HEK293 (cell line): ENCODE measurements at regions not wholly inside any gene's neighbourhood (a gene's known extent, or its start where the extent isn't known, plus 50 kb on each side); places are given as distances from the start of the nearest gene placed in this dataset.
A peak's percentile ranks its signal among the peaks of the same experiment; 100 is the strongest.

Experiments used
- CTCF ChIA-PET: fragments of 350-600 bp; formaldehyde crosslinking; extraction: SDS; loops from one replicate; lab custom pipeline; 2021; ENCODE audit warnings: antibody characterized with exemption; lab: Yijun Ruan, JAX
- POLR2A ChIA-PET: fragments of 300-600 bp; formaldehyde crosslinking; extraction: SDS; loops from one replicate; lab custom pipeline; 2020; ENCODE audit warnings: antibody characterized with exemption, inconsistent platforms; lab: Yijun Ruan, JAX
- H3K27ac ChIP-seq: fragments of 200-500 bp; sonication (Bioruptor generic); 2 replicates; pipeline ENCODE4 v1.5.1; 2014; ENCODE audit warnings: low read depth, low read length, control low read depth, inconsistent platforms; ENCODE audit errors: extremely low read depth
- H3K36me3 ChIP-seq, 2 experiments: fragments of 200-500 bp in 1 of 2; sonication (Bioruptor generic) in 1 of 2; 1 replicate in 1 of 2; 2 replicates in 1 of 2; pipeline ENCODE4 v1.5.1; 2014 to 2017; ENCODE audit warnings: inconsistent platforms in 2 of 2, low read length in 2 of 2; ENCODE audit not compliant: control insufficient read depth in 2 of 2, insufficient read depth in 1 of 2
- H3K4me1 ChIP-seq: fragments of 200-500 bp; sonication (Bioruptor generic); 2 replicates; pipeline ENCODE4 v1.5.1; 2014; ENCODE audit warnings: mild to moderate bottlenecking, low read length, inconsistent platforms; ENCODE audit not compliant: control insufficient read depth, insufficient read depth
- H3K4me3 ChIP-seq: 2 replicates; pipeline ENCODE4 v1.5.1; 2011; ENCODE audit warnings: low read depth, mild to moderate bottlenecking, control low read depth, low read length, moderate library complexity
- H3K9me3 ChIP-seq: fragments of 200-500 bp; sonication (Bioruptor generic); 2 replicates; pipeline ENCODE4 v1.5.1; 2014; ENCODE audit warnings: low read depth, low read length, inconsistent platforms; ENCODE audit not compliant: control insufficient read depth, insufficient read depth
- KLF1 ChIP-seq: fragments of 450-650 bp; formaldehyde crosslinking; IDR thresholded peaks from 2 replicates; pipeline ENCODE4 v1.5.1; 2016; ENCODE audit warnings: missing biosample characterization, missing genetic modification characterization
- SCRT1 ChIP-seq: fragments of 450-650 bp; formaldehyde crosslinking; IDR thresholded peaks from 2 replicates; pipeline ENCODE4 v1.5.1; 2016; ENCODE audit warnings: missing biosample characterization, missing genetic modification characterization, borderline replicate concordance
- ZBTB1 ChIP-seq: fragments of 450-650 bp; formaldehyde crosslinking; IDR thresholded peaks from 2 replicates; pipeline ENCODE4 v1.5.1; 2016; ENCODE audit warnings: missing biosample characterization, missing genetic modification characterization
- ZNF354C ChIP-seq: fragments of 450-650 bp; formaldehyde crosslinking; IDR thresholded peaks from 2 replicates; pipeline ENCODE4 v1.5.1; 2016; ENCODE audit warnings: missing biosample characterization, missing genetic modification characterization, low read depth, borderline replicate concordance
- ZNF48 ChIP-seq: fragments of 450-650 bp; formaldehyde crosslinking; IDR thresholded peaks from 2 replicates; pipeline ENCODE4 v1.5.1; 2016; ENCODE audit warnings: missing biosample characterization, missing genetic modification characterization
- ZNF560 ChIP-seq: fragments of 450-650 bp; formaldehyde crosslinking; IDR thresholded peaks from 2 replicates; pipeline ENCODE4 v1.5.1; 2017; ENCODE audit warnings: missing biosample characterization, missing genetic modification characterization, borderline replicate concordance
- ZNF585B ChIP-seq: fragments of 450-650 bp; formaldehyde crosslinking; IDR thresholded peaks from 2 replicates; pipeline ENCODE4 v1.5.1; 2016; ENCODE audit warnings: missing biosample characterization, missing genetic modification characterization
- ZNF670 ChIP-seq: fragments of 450-650 bp; formaldehyde crosslinking; IDR thresholded peaks from 2 replicates; pipeline ENCODE4 v1.5.1; 2016; ENCODE audit warnings: missing biosample characterization, missing genetic modification characterization, low read depth
- ZXDB ChIP-seq: fragments of 450-650 bp; formaldehyde crosslinking; IDR thresholded peaks from 2 replicates; pipeline ENCODE4 v1.5.1; 2016; ENCODE audit warnings: missing biosample characterization, missing genetic modification characterization
- TF ChIP-seq, protein P1 (sequence below): fragments of 450-650 bp; formaldehyde crosslinking; IDR thresholded peaks from 2 replicates; pipeline ENCODE4 v1.5.1; 2017; ENCODE audit warnings: missing biosample characterization, missing genetic modification characterization
- TF ChIP-seq, protein P2 (sequence below): fragments of 450-650 bp; formaldehyde crosslinking; IDR thresholded peaks from 2 replicates; pipeline ENCODE4 v1.5.1; 2017; ENCODE audit warnings: missing biosample characterization, missing genetic modification characterization
- TF ChIP-seq, protein P3 (sequence below): fragments of 450-650 bp; formaldehyde crosslinking; IDR thresholded peaks from 2 replicates; pipeline ENCODE4 v1.5.1; 2016; ENCODE audit warnings: missing biosample characterization, missing genetic modification characterization, borderline replicate concordance
- TF ChIP-seq, protein P4 (sequence below): fragments of 450-650 bp; formaldehyde crosslinking; IDR thresholded peaks from 2 replicates; pipeline ENCODE4 v1.5.1; 2016; ENCODE audit warnings: missing biosample characterization, missing genetic modification characterization
- TF ChIP-seq, protein P5 (sequence below): IDR thresholded peaks from 2 replicates; pipeline ENCODE4 v1.6.1; 2011; ENCODE audit warnings: mild to moderate bottlenecking, low read depth, low read length, borderline replicate concordance
- TF ChIP-seq, protein P6 (sequence below): fragments of 450-650 bp; formaldehyde crosslinking; IDR thresholded peaks from 2 replicates; pipeline ENCODE4 v1.5.1; 2016; ENCODE audit warnings: missing biosample characterization, missing genetic modification characterization

DNA sequence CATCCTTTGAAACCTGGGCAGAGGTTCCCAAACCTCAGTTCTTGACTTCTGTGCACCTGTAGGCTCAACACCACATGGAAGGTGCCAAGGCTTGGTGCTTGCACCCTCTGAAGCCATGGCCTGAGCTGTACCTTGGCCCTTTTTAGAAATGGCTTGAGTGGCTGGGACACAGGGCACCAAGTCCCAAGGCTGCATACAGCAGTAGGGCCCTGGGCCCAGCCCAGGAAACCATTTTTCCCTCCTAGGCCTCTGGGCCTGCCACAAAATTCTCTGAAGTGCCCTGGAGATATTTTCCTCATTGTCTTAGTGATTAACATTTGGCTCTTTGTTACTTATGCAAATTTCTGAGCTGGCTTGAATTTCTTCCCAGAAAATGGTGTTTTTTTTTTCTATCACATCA is 65.6 kb upstream of the ACTRT2 start:
- Histone ChIP-seq H3K36me3 (no peaks in the 10 kb centered on the region), H3K27ac (no peak overlapping the region), H3K4me3 (no peak overlapping the region), H3K4me1 (no peaks in the 10 kb centered on the region), H3K9me3 (no peaks in the 10 kb centered on the region; the same call in 1 of the 2 replicates)
- ChIA-PET CTCF (no interaction called here), POLR2A (no interaction called here)
- TF ChIP-seq ZNF670 (tag by site-specific recombination) (no peak), ZNF585B (tag by site-specific recombination) (peak; percentile 78), ZXDB (tag by site-specific recombination) (no peak), SCRT1 (no peak)
- TF ChIP-seq, protein P1, sequence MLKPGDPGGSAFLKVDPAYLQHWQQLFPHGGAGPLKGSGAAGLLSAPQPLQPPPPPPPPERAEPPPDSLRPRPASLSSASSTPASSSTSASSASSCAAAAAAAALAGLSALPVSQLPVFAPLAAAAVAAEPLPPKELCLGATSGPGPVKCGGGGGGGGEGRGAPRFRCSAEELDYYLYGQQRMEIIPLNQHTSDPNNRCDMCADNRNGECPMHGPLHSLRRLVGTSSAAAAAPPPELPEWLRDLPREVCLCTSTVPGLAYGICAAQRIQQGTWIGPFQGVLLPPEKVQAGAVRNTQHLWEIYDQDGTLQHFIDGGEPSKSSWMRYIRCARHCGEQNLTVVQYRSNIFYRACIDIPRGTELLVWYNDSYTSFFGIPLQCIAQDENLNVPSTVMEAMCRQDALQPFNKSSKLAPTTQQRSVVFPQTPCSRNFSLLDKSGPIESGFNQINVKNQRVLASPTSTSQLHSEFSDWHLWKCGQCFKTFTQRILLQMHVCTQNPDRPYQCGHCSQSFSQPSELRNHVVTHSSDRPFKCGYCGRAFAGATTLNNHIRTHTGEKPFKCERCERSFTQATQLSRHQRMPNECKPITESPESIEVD (tag by site-specific recombination): no peak
- TF ChIP-seq, protein P2, sequence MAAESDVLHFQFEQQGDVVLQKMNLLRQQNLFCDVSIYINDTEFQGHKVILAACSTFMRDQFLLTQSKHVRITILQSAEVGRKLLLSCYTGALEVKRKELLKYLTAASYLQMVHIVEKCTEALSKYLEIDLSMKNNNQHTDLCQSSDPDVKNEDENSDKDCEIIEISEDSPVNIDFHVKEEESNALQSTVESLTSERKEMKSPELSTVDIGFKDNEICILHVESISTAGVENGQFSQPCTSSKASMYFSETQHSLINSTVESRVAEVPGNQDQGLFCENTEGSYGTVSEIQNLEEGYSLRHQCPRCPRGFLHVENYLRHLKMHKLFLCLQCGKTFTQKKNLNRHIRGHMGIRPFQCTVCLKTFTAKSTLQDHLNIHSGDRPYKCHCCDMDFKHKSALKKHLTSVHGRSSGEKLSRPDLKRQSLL (tag by site-specific recombination): no peak
- TF ChIP-seq, protein P3, sequence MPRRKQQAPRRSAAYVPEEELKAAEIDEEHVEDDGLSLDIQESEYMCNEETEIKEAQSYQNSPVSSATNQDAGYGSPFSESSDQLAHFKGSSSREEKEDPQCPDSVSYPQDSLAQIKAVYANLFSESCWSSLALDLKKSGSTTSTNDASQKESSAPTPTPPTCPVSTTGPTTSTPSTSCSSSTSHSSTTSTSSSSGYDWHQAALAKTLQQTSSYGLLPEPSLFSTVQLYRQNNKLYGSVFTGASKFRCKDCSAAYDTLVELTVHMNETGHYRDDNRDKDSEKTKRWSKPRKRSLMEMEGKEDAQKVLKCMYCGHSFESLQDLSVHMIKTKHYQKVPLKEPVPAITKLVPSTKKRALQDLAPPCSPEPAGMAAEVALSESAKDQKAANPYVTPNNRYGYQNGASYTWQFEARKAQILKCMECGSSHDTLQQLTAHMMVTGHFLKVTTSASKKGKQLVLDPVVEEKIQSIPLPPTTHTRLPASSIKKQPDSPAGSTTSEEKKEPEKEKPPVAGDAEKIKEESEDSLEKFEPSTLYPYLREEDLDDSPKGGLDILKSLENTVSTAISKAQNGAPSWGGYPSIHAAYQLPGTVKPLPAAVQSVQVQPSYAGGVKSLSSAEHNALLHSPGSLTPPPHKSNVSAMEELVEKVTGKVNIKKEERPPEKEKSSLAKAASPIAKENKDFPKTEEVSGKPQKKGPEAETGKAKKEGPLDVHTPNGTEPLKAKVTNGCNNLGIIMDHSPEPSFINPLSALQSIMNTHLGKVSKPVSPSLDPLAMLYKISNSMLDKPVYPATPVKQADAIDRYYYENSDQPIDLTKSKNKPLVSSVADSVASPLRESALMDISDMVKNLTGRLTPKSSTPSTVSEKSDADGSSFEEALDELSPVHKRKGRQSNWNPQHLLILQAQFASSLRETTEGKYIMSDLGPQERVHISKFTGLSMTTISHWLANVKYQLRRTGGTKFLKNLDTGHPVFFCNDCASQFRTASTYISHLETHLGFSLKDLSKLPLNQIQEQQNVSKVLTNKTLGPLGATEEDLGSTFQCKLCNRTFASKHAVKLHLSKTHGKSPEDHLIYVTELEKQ: no peak

DNA sequence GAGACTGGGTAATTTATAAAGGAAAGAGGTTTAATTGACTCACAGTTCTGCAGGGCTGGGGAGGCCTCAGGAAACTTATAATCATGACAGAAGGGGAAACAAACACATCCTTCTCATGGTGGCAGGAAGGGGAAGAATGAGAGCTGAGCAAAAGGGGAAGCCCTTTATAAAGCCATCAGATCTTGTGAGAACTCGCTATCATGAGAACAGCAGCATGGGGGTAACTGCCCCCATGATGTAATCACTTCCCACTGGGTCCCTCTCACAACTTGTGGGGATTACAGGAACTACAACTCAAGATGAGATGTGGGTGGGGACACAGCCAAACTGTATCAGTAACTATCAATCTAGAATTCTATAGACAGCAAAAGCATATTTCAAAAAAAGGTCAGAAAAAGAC is 64.7 kb upstream of the ACTRT2 start:
- H3K36me3 ChIP-seq: no peaks in the 10 kb centered on the region
- TF ChIP-seq, protein P4, sequence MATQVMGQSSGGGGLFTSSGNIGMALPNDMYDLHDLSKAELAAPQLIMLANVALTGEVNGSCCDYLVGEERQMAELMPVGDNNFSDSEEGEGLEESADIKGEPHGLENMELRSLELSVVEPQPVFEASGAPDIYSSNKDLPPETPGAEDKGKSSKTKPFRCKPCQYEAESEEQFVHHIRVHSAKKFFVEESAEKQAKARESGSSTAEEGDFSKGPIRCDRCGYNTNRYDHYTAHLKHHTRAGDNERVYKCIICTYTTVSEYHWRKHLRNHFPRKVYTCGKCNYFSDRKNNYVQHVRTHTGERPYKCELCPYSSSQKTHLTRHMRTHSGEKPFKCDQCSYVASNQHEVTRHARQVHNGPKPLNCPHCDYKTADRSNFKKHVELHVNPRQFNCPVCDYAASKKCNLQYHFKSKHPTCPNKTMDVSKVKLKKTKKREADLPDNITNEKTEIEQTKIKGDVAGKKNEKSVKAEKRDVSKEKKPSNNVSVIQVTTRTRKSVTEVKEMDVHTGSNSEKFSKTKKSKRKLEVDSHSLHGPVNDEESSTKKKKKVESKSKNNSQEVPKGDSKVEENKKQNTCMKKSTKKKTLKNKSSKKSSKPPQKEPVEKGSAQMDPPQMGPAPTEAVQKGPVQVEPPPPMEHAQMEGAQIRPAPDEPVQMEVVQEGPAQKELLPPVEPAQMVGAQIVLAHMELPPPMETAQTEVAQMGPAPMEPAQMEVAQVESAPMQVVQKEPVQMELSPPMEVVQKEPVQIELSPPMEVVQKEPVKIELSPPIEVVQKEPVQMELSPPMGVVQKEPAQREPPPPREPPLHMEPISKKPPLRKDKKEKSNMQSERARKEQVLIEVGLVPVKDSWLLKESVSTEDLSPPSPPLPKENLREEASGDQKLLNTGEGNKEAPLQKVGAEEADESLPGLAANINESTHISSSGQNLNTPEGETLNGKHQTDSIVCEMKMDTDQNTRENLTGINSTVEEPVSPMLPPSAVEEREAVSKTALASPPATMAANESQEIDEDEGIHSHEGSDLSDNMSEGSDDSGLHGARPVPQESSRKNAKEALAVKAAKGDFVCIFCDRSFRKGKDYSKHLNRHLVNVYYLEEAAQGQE (tag by site-specific recombination): no peak
- TF ChIP-seq, protein P5, sequence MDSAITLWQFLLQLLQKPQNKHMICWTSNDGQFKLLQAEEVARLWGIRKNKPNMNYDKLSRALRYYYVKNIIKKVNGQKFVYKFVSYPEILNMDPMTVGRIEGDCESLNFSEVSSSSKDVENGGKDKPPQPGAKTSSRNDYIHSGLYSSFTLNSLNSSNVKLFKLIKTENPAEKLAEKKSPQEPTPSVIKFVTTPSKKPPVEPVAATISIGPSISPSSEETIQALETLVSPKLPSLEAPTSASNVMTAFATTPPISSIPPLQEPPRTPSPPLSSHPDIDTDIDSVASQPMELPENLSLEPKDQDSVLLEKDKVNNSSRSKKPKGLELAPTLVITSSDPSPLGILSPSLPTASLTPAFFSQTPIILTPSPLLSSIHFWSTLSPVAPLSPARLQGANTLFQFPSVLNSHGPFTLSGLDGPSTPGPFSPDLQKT: no peak
- TF ChIP-seq ZBTB1 (tag by site-specific recombination): no peak
- TF ChIP-seq, protein P6, sequence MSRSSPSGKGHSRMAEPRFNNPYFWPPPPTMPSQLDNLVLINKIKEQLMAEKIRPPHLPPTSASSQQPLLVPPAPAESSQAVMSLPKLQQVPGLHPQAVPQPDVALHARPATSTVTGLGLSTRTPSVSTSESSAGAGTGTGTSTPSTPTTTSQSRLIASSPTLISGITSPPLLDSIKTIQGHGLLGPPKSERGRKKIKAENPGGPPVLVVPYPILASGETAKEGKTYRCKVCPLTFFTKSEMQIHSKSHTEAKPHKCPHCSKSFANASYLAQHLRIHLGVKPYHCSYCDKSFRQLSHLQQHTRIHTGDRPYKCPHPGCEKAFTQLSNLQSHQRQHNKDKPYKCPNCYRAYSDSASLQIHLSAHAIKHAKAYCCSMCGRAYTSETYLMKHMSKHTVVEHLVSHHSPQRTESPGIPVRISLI (tag by site-specific recombination): no peak
- no peak for TF ChIP-seq ZNF560
- TF ChIP-seq ZNF48 (tag by site-specific recombination): no peak
- no peak for TF ChIP-seq KLF1
- no peak for TF ChIP-seq ZNF354C (tag by site-specific recombination)
- TF ChIP-seq, all 188 proteins: peak for 0
- Histone ChIP-seq H3K4me1 (no peaks in the 10 kb centered on the region), H3K27ac (no peak overlapping the region), H3K9me3 (no peaks in the 10 kb centered on the region; the same call in 1 of the 2 replicates), H3K4me3 (no peak overlapping the region)
- POLR2A ChIA-PET: no interaction called here
- CTCF ChIA-PET: no interaction called here
